Gastroesophageal sphincter (tissue), 4 donors: ENCODE measurements at regions not wholly inside any gene's neighbourhood (a gene's known extent, or its start where the extent isn't known, plus 50 kb on each side); places are given as distances from the start of the nearest gene placed in this dataset.

Experiments
- ATAC-seq: fragments of 150-250 bp; one replicate; pipeline ENCODE4 v1.9.1; 2016; ENCODE audit warnings: mild to moderate bottlenecking, moderate library complexity
- H3K27ac ChIP-seq, 4 donors: fragments of 200-600 bp; sonication (generic) in 3 of 4; 1 replicate in 3 of 4; 2 replicates in 1 of 4; pipeline ENCODE4 v1.5.1; 2016 to 2019
- H3K27me3 ChIP-seq: fragments of 200-600 bp; sonication (generic); one replicate; pipeline ENCODE4 v1.5.1; 2019
- H3K36me3 ChIP-seq, 2 donors: fragments of 200-600 bp; sonication (generic); one replicate each; pipeline ENCODE4 v1.5.1; 2019; ENCODE audit warnings: control low read depth in 1 of 2
- H3K4me1 ChIP-seq, 3 donors: fragments of 200-600 bp; sonication (generic); 1 replicate in 2 of 3; 2 replicates in 1 of 3; pipeline ENCODE4 v1.5.1; 2016 to 2019; ENCODE audit warnings: control low read depth in 2 of 3
- H3K4me3 ChIP-seq, 2 donors: fragments of 200-600 bp; sonication (generic); one replicate each; pipeline ENCODE4 v1.5.1; 2019; ENCODE audit warnings: mild to moderate bottlenecking in 1 of 2, moderate library complexity in 1 of 2
- H3K9me3 ChIP-seq, 3 donors: fragments of 200-600 bp; sonication (generic); one replicate each; pipeline ENCODE4 v1.5.1; 2017 to 2019; ENCODE audit warnings: control low read depth in 2 of 3
- CTCF ChIP-seq, 4 experiments: fragments of 200-600 bp in 2 of 4; fragments of 450-650 bp in 2 of 4; sonication (generic) in 1 of 4; IDR thresholded peaks; one replicate each; pipeline ENCODE4 v1.5.1; 2017 to 2019; ENCODE audit warnings: antibody characterized with exemption in 4 of 4, mild to moderate bottlenecking in 2 of 4, moderate library complexity in 2 of 4
- EP300 ChIP-seq: sonication (generic); formaldehyde crosslinking; IDR thresholded peaks from one replicate; pipeline ENCODE4 v1.6.1; 2017; ENCODE audit warnings: antibody characterized with exemption, mild to moderate bottlenecking
- POLR2A ChIP-seq, 2 donors: fragments of 450-650 bp; IDR thresholded peaks; one replicate each; pipeline ENCODE4 v1.6.1; 2017; ENCODE audit warnings: antibody characterized with exemption in 2 of 2, mild to moderate bottlenecking in 2 of 2, moderate library complexity in 1 of 2
- POLR2AphosphoS5 ChIP-seq: sonication (generic); formaldehyde crosslinking; IDR thresholded peaks from one replicate; pipeline ENCODE4 v1.6.1; 2017; ENCODE audit warnings: antibody characterized with exemption
- WGBS, 2 donors: methylation state at CpG; one replicate each; pipeline ENCODE4 v1.1.5; 2018; ENCODE audit warnings: low coverage in 1 of 2; 5-methylcytosine and 5-hydroxymethylcytosine counted together

GRCh38 chr16:52247737-52248136, 299.2 kb downstream of the TOX3 start:
- no peak for TF ChIP-seq POLR2AphosphoS5
- TF ChIP-seq POLR2A (IDR thresholded peaks at IDR 0.05) = no peak
- TF ChIP-seq CTCF (IDR thresholded peaks at IDR 0.05) = no peak
- no peak for TF ChIP-seq EP300
- WGBS, 2 donors = 88 to 100% methylated on average over 3 of the region's 3 CpGs
- Histone ChIP-seq H3K27ac (no peak overlapping the region), H3K4me3 (no peak overlapping the region), H3K4me1 (no peaks in the 10 kb centered on the region), H3K9me3 (peaks cover 0 to 27% (median 4%) of the 10 kb centered on the region in 3 donors), H3K27me3 (no peaks in the 10 kb centered on the region), H3K36me3 (no peaks in the 10 kb centered on the region)
- ATAC-seq = no peak

- 72 to 79% methylated on average over 2 of the region's 2 CpGs for WGBS, 2 donors
- no peak for TF ChIP-seq POLR2A (IDR thresholded peaks at IDR 0.05)
- TF ChIP-seq CTCF (IDR thresholded peaks at IDR 0.05) = no peak
- TF ChIP-seq POLR2AphosphoS5 = no peak
- TF ChIP-seq EP300 = no peak
Observed at GRCh38 chr16:52238710-52239109, 308.2 kb downstream of the TOX3 start.

DNA sequence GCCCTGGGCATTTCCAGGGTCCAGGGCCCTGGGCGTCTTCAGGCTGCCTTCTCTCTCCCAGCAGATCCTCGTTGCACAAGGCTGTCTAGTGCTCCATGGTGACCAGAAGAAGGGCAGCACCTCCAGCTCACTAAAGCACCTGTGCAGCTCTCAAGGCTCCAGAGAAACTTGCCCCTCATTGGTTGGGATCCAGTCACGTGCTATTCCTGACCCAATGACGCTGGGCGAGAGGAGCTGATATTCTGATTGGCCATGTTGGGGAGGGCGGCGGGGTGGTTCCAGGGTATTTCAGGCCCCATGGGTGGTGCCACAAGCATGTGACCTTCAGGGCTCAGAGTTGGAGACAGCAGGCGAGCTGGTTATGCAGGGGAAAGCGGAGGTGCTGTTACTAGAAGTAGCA, 309.1 kb downstream of the TOX3 start:
- no peak for TF ChIP-seq CTCF (IDR thresholded peaks at IDR 0.05)
- TF ChIP-seq POLR2A (IDR thresholded peaks at IDR 0.05) = no peak
- no peak for TF ChIP-seq EP300
- no peak for TF ChIP-seq POLR2AphosphoS5
- Histone ChIP-seq H3K27me3 (no peaks in the 10 kb centered on the region), H3K9me3 (no peaks in the 10 kb centered on the region), H3K36me3 (no peaks in the 10 kb centered on the region), H3K4me3 (no peak overlapping the region), H3K27ac (no peak overlapping the region), H3K4me1 (no peaks in the 10 kb centered on the region)
- WGBS, 2 donors = 83% methylated on average over 1 of the region's 9 CpGs; no CpG with 5 or more reads in 1 of the 2 donors
- no peak for ATAC-seq

More at GRCh38 chr16:52238710-52239109, 308.2 kb downstream of the TOX3 start:
- no peaks in the 10 kb centered on the region for H3K36me3 ChIP-seq
- no peak overlapping the region for H3K27ac ChIP-seq
- no peaks in the 10 kb centered on the region for H3K4me1 ChIP-seq
- H3K4me3 ChIP-seq = no peak overlapping the region
- no peaks in the 10 kb centered on the region for H3K9me3 ChIP-seq
- no peaks in the 10 kb centered on the region for H3K27me3 ChIP-seq
- no peak for ATAC-seq

- TF ChIP-seq POLR2AphosphoS5 = no peak
- Histone ChIP-seq H3K27me3 (no peaks in the 10 kb centered on the region), H3K4me3 (no peak overlapping the region), H3K9me3 (no peaks in the 10 kb centered on the region), H3K27ac (no peak overlapping the region), H3K4me1 (no peaks in the 10 kb centered on the region), H3K36me3 (no peaks in the 10 kb centered on the region)
- no peak for ATAC-seq
Observed at GRCh38 chr16:52235186-52235585, 311.8 kb downstream of the TOX3 start.

GRCh38 chr16:52234626-52235025, 312.3 kb downstream of the TOX3 start:
- H3K36me3 ChIP-seq = no peaks in the 10 kb centered on the region
- H3K27ac ChIP-seq = no peak overlapping the region
- H3K27me3 ChIP-seq = no peaks in the 10 kb centered on the region
- 79 to 94% methylated on average over 2 of the region's 2 CpGs for WGBS, 2 donors
- no peak for ATAC-seq
- no peak overlapping the region for H3K4me3 ChIP-seq
- TF ChIP-seq POLR2A (IDR thresholded peaks at IDR 0.05) (no peak), CTCF (IDR thresholded peaks at IDR 0.05) (no peak), EP300 (no peak), POLR2AphosphoS5 (no peak)
- H3K9me3 ChIP-seq = no peaks in the 10 kb centered on the region
- H3K4me1 ChIP-seq = no peaks in the 10 kb centered on the region

- WGBS, 2 donors = 44 to 57% methylated on average over 1 to 3 of the region's 3 CpGs
- Histone ChIP-seq H3K27me3 (no peaks in the 10 kb centered on the region), H3K4me1 (no peaks in the 10 kb centered on the region), H3K36me3 (no peaks in the 10 kb centered on the region), H3K4me3 (no peak overlapping the region), H3K9me3 (peaks cover 0 to 6% (median 0%) of the 10 kb centered on the region in 3 donors), H3K27ac (no peak overlapping the region)
- TF ChIP-seq CTCF (IDR thresholded peaks at IDR 0.05) (no peak), POLR2A (IDR thresholded peaks at IDR 0.05) (no peak), POLR2AphosphoS5 (no peak), EP300 (no peak)
- ATAC-seq = no peak
Observed at GRCh38 chr16:52229471-52229870, 317.5 kb downstream of the TOX3 start.
